ENCODE measurements at regions not wholly inside any gene's neighbourhood (a gene's known extent, or its start where the extent isn't known, plus 50 kb on each side); places are given as distances from the start of the nearest gene placed in this dataset.

DNA sequence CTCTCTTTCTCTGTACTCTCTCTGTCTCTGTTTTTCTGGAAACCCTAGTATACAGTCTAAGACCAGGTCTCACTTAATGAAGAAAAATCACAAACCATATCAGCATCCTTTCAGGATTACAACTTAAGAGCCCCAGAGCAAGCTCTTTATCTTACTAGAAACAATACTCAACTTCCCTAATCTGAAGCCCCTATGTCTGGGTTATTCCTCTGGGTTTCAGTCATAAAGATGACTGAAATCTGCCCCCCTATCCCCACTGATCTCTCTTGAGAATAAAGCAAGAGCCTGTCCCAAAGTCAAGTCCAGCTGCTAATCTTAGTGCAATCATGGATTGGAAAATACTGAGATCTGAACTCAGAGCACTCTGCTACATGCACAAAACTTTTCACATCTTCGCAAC is 53.9 kb upstream of the PICALM start (continued):
- TF ChIP-seq, protein P1, sequence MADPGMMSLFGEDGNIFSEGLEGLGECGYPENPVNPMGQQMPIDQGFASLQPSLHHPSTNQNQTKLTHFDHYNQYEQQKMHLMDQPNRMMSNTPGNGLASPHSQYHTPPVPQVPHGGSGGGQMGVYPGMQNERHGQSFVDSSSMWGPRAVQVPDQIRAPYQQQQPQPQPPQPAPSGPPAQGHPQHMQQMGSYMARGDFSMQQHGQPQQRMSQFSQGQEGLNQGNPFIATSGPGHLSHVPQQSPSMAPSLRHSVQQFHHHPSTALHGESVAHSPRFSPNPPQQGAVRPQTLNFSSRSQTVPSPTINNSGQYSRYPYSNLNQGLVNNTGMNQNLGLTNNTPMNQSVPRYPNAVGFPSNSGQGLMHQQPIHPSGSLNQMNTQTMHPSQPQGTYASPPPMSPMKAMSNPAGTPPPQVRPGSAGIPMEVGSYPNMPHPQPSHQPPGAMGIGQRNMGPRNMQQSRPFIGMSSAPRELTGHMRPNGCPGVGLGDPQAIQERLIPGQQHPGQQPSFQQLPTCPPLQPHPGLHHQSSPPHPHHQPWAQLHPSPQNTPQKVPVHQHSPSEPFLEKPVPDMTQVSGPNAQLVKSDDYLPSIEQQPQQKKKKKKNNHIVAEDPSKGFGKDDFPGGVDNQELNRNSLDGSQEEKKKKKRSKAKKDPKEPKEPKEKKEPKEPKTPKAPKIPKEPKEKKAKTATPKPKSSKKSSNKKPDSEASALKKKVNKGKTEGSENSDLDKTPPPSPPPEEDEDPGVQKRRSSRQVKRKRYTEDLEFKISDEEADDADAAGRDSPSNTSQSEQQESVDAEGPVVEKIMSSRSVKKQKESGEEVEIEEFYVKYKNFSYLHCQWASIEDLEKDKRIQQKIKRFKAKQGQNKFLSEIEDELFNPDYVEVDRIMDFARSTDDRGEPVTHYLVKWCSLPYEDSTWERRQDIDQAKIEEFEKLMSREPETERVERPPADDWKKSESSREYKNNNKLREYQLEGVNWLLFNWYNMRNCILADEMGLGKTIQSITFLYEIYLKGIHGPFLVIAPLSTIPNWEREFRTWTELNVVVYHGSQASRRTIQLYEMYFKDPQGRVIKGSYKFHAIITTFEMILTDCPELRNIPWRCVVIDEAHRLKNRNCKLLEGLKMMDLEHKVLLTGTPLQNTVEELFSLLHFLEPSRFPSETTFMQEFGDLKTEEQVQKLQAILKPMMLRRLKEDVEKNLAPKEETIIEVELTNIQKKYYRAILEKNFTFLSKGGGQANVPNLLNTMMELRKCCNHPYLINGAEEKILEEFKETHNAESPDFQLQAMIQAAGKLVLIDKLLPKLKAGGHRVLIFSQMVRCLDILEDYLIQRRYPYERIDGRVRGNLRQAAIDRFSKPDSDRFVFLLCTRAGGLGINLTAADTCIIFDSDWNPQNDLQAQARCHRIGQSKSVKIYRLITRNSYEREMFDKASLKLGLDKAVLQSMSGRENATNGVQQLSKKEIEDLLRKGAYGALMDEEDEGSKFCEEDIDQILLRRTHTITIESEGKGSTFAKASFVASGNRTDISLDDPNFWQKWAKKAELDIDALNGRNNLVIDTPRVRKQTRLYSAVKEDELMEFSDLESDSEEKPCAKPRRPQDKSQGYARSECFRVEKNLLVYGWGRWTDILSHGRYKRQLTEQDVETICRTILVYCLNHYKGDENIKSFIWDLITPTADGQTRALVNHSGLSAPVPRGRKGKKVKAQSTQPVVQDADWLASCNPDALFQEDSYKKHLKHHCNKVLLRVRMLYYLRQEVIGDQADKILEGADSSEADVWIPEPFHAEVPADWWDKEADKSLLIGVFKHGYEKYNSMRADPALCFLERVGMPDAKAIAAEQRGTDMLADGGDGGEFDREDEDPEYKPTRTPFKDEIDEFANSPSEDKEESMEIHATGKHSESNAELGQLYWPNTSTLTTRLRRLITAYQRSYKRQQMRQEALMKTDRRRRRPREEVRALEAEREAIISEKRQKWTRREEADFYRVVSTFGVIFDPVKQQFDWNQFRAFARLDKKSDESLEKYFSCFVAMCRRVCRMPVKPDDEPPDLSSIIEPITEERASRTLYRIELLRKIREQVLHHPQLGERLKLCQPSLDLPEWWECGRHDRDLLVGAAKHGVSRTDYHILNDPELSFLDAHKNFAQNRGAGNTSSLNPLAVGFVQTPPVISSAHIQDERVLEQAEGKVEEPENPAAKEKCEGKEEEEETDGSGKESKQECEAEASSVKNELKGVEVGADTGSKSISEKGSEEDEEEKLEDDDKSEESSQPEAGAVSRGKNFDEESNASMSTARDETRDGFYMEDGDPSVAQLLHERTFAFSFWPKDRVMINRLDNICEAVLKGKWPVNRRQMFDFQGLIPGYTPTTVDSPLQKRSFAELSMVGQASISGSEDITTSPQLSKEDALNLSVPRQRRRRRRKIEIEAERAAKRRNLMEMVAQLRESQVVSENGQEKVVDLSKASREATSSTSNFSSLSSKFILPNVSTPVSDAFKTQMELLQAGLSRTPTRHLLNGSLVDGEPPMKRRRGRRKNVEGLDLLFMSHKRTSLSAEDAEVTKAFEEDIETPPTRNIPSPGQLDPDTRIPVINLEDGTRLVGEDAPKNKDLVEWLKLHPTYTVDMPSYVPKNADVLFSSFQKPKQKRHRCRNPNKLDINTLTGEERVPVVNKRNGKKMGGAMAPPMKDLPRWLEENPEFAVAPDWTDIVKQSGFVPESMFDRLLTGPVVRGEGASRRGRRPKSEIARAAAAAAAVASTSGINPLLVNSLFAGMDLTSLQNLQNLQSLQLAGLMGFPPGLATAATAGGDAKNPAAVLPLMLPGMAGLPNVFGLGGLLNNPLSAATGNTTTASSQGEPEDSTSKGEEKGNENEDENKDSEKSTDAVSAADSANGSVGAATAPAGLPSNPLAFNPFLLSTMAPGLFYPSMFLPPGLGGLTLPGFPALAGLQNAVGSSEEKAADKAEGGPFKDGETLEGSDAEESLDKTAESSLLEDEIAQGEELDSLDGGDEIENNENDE (IDR thresholded peaks at IDR 0.05; ENCODE audit: insufficient replicate concordance, low read length), result no peak
- TF ChIP-seq HDAC2 (IDR thresholded peaks at IDR 0.05; ENCODE audit: borderline replicate concordance in 1 of 2, low read depth in 2 of 2, low read length in 2 of 2) (no peak), TCF12 (IDR thresholded peaks at IDR 0.05; ENCODE audit: low read depth, low read length) (no peak)
